Activated B cell treated with CpG ODN at 0.5 μM for 24 hours (primary cell): ENCODE measurements at regions not wholly inside any gene's neighbourhood (a gene's known extent, or its start where the extent isn't known, plus 50 kb on each side); places are given as distances from the start of the nearest gene placed in this dataset.

Source experiments
- ATAC-seq: fragments of 200-7000 bp; cut with Tn5 transposase; one replicate; pipeline ENCODE4 v1.10.0; 2021; ENCODE audit warnings: low read depth, mild to moderate bottlenecking, moderate library complexity
- CTCF ChIA-PET: fragments of 350-600 bp; sonication (Branson Sonifier 250); formaldehyde crosslinking; loops from one replicate; lab custom pipeline; 2021; ENCODE audit warnings: antibody characterized with exemption; lab: Charles Lee
- POLR2A ChIA-PET: fragments of 350-600 bp; sonication (Branson Sonifier 250); formaldehyde crosslinking; loops from one replicate; lab custom pipeline; 2021; ENCODE audit warnings: antibody characterized with exemption; lab: Charles Lee
- DNase-seq: peaks from one replicate; pipeline ENCODE4 v3.0.0; 2022
- H3K27ac Mint-ChIP-seq: one replicate; pipeline ENCODE4 v1.8.0; 2020; ENCODE audit warnings: mixed read lengths
- H3K27me3 Mint-ChIP-seq: one replicate; pipeline ENCODE4 v1.8.0; 2021; ENCODE audit warnings: mixed read lengths
- H3K36me3 Mint-ChIP-seq: one replicate; pipeline ENCODE4 v1.8.0; 2021; ENCODE audit warnings: low read depth, mixed read lengths
- H3K4me1 Mint-ChIP-seq: one replicate; pipeline ENCODE4 v1.8.0; 2021; ENCODE audit warnings: mixed read lengths
- H3K4me3 Mint-ChIP-seq: one replicate; pipeline ENCODE4 v1.8.0; 2020; ENCODE audit warnings: mild to moderate bottlenecking, mixed read lengths
- H3K9me3 Mint-ChIP-seq: one replicate; pipeline ENCODE4 v1.8.0; 2020; ENCODE audit warnings: mixed read lengths
- intact Hi-C: fragments of 100-400 bp; cut with micrococcal nuclease; formaldehyde crosslinking; loops from one replicate; pipeline ENCODE4 v1.15.1; 2024
- TF ChIP-seq, protein P1 (sequence below): fragments of 200-600 bp; IDR thresholded peaks from one replicate; pipeline ENCODE4 v1.8.0; 2022; ENCODE audit warnings: antibody characterized with exemption, mild to moderate bottlenecking

DNA sequence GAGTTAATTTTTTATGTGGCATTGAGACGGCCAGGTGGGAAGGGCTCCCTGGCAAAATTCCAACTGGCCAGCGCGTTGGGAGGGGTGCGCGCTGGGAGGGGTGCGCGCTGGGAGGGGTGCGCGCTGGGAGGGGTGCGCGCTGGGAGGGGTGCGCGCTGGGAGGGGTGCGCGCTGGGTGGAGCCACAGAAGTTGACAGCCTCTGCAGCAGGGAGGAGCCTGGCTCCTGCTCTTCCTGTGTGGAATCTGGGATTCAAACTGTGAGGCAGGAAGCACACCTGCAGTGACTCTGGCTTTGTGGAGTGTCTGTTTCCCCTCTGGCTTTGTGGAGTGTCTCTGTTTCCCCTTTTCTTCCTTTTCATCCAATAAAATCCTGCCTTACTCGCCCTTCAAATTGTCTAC, 147.9 kb upstream of the CBLN2 start:
- CTCF ChIA-PET: no interaction called here
- POLR2A ChIA-PET: no interaction called here
- no peaks in the 10 kb centered on the region for H3K27me3 Mint-ChIP-seq
- H3K4me3 Mint-ChIP-seq: no peak overlapping the region
- ATAC-seq (no peak), DNase-seq (no peak)
- H3K27ac Mint-ChIP-seq: no peak overlapping the region
- no peaks in the 10 kb centered on the region for H3K36me3 Mint-ChIP-seq
- H3K4me1 Mint-ChIP-seq: no peaks in the 10 kb centered on the region
- TF ChIP-seq, protein P1, sequence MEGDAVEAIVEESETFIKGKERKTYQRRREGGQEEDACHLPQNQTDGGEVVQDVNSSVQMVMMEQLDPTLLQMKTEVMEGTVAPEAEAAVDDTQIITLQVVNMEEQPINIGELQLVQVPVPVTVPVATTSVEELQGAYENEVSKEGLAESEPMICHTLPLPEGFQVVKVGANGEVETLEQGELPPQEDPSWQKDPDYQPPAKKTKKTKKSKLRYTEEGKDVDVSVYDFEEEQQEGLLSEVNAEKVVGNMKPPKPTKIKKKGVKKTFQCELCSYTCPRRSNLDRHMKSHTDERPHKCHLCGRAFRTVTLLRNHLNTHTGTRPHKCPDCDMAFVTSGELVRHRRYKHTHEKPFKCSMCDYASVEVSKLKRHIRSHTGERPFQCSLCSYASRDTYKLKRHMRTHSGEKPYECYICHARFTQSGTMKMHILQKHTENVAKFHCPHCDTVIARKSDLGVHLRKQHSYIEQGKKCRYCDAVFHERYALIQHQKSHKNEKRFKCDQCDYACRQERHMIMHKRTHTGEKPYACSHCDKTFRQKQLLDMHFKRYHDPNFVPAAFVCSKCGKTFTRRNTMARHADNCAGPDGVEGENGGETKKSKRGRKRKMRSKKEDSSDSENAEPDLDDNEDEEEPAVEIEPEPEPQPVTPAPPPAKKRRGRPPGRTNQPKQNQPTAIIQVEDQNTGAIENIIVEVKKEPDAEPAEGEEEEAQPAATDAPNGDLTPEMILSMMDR: no peak
- intact Hi-C loops: no loop called here
- H3K9me3 Mint-ChIP-seq: no peaks in the 10 kb centered on the region

DNA sequence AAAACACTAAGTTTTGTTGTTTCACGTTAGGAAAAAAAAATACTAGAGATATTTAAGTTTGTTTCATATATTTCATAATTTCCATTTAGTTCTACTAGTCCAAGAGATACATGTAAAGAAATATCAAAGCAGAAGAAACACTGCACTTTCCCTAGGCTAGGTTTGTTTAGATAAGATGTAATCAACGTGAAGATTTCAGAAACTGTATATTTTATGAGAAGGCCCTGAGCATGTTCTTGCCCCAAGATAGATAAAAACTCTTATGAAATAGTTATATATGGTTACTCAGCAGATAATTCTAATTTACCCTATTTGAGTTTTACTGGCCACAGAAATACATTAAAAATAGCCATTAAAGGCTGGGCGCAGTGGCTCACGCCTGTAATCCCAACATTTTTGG, 143.6 kb upstream of the CBLN2 start:
- H3K4me1 Mint-ChIP-seq: no peaks in the 10 kb centered on the region
- ChIA-PET CTCF (no interaction called here), POLR2A (no interaction called here)
- TF ChIP-seq, protein P1: no peak
- ATAC-seq (no peak), DNase-seq (no peak)
- H3K27me3 Mint-ChIP-seq: no peaks in the 10 kb centered on the region
- H3K36me3 Mint-ChIP-seq: no peaks in the 10 kb centered on the region
- no peaks in the 10 kb centered on the region for H3K9me3 Mint-ChIP-seq
- no peak overlapping the region for H3K27ac Mint-ChIP-seq
- no peak overlapping the region for H3K4me3 Mint-ChIP-seq
- intact Hi-C loops: no loop called here

DNA sequence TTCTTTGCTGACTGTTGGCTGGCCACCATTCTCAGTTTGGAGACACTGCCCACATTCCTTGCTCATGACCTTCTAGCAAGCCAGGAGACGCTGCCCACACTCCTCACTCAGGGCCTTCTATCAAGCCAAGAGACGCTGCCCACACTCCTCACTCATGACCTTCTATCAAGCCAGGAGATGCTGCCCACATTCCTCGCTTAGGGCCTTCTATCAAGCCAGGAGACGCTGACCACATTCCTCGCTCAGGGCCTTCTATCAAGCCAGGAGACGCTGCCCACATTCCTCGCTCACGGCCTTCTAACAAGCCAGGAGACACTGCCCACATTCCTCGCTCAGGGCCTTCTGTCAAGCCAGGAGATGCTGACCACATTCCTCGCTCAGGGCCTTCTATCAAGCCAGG, 131.3 kb upstream of the CBLN2 start:
- intact Hi-C loops: no loop called here
- H3K27ac Mint-ChIP-seq: no peak overlapping the region
- H3K27me3 Mint-ChIP-seq: peaks cover 2% of the 10 kb centered on the region
- TF ChIP-seq, protein P1: no peak
- H3K9me3 Mint-ChIP-seq: no peaks in the 10 kb centered on the region
- no peaks in the 10 kb centered on the region for H3K36me3 Mint-ChIP-seq
- no peak overlapping the region for H3K4me3 Mint-ChIP-seq
- CTCF ChIA-PET: no interaction called here
- no peaks in the 10 kb centered on the region for H3K4me1 Mint-ChIP-seq
- DNase-seq (no peak), ATAC-seq (no peak)
- POLR2A ChIA-PET: no interaction called here

DNA sequence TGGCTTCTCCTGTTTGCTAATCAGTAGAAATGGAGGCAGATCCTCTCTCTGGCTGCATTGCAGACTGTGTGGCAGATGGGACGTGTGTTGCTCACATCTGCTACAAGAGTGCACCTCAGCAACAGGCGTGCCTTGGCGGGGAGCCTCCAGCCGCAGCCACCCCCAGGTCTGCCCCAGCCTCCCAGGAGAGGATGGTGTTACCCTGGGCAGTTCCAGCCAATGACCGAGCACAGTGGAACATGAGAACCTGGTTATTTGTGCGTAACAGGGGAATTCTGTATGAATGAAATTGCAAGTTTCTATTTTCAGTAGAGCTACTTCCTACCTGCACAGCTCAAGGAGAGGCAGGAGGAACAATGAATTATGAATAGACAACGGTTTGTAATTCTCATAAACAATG, 130.6 kb upstream of the CBLN2 start:
- ATAC-seq (peak; percentile 58), DNase-seq (no peak)
- no peaks in the 10 kb centered on the region for H3K9me3 Mint-ChIP-seq
- H3K27ac Mint-ChIP-seq: no peak overlapping the region
- POLR2A ChIA-PET: no interaction called here
- no peaks in the 10 kb centered on the region for H3K4me1 Mint-ChIP-seq
- CTCF ChIA-PET: no interaction called here
- no peaks in the 10 kb centered on the region for H3K36me3 Mint-ChIP-seq
- intact Hi-C loops: loop anchor here (5.0 kb wide), 1 partner anchor 1892 kb away; no protein-coding TSS in a partner anchor
- peaks cover 2% of the 10 kb centered on the region for H3K27me3 Mint-ChIP-seq
- TF ChIP-seq, protein P1: no peak
- H3K4me3 Mint-ChIP-seq: no peak overlapping the region

DNA sequence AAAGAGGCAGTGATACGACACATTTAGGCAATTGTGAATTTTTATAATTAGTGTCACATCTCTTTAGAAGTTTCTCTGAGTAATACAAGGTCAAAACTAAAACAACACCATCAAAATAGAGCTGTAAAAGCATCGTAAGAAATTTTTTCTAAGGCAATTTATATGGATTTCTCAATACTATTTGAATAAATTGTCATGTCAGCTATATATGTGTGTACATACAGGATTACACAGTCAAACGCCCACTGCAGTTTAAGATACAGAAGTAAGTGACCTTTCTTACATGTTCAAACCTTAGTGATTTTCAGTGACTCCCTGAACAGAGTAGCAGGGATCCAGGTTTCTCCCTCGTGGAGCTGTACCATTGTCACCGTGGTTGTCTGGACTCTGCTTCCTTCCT, 129.1 kb upstream of the CBLN2 start:
- no peak overlapping the region for H3K27ac Mint-ChIP-seq
- H3K9me3 Mint-ChIP-seq: no peaks in the 10 kb centered on the region
- peaks cover 2% of the 10 kb centered on the region for H3K27me3 Mint-ChIP-seq
- no peaks in the 10 kb centered on the region for H3K4me1 Mint-ChIP-seq
- ATAC-seq: no peak
- POLR2A ChIA-PET: no interaction called here
- TF ChIP-seq, protein P1: no peak
- H3K4me3 Mint-ChIP-seq: no peak overlapping the region
- CTCF ChIA-PET: interaction anchor here (2.1 kb wide), 1 partner anchor 20 kb away, joined by 5 read pairs; no protein-coding TSS in a partner anchor
- DNase-seq: no peak
- H3K36me3 Mint-ChIP-seq: no peaks in the 10 kb centered on the region
- intact Hi-C loops: loop anchor here (5.0 kb wide), 1 partner anchor 1891 kb away; no protein-coding TSS in a partner anchor
